GM12878 (cell line): ENCODE measurements at regions not wholly inside any gene's neighbourhood (a gene's known extent, or its start where the extent isn't known, plus 50 kb on each side); places are given as distances from the start of the nearest gene placed in this dataset.

Source experiments
- ATAC-seq: fragments of 200-7000 bp; cut with Tn5 transposase; 3 replicates; pipeline ENCODE4 v1.9.1; 2020; ENCODE audit warnings: mild to moderate bottlenecking, moderate library complexity
- BruUV-seq: library from RNA; stranded (reverse); fragments of 400-500 nt; replicated peaks from 2 replicates; lab custom pipeline; 2021; lab: Mats Ljungman, UMichigan
- CTCF ChIA-PET: fragments of 300-600 bp; sonication (Branson Sonifier 250); formaldehyde crosslinking; extraction: SDS; loops from one replicate; lab custom pipeline; 2021; ENCODE audit warnings: inconsistent platforms; lab: Yijun Ruan, JAX
- POLR2A ChIA-PET: fragments of 350-600 bp; formaldehyde crosslinking; extraction: SDS; loops from one replicate; lab custom pipeline; 2021; ENCODE audit warnings: inconsistent platforms; lab: Charles Lee
- RAD21 ChIA-PET: fragments of 300-600 bp; sonication (Branson Sonifier 250); formaldehyde crosslinking; loops from one replicate; lab custom pipeline; 2023; ENCODE audit warnings: antibody characterized with exemption; ENCODE audit not compliant: unreplicated experiment; lab: Charles Lee
- SMC1A ChIA-PET: fragments of 300-600 bp; sonication (Branson Sonifier 250); formaldehyde crosslinking; loops from one replicate; lab custom pipeline; 2023; ENCODE audit not compliant: unreplicated experiment, uncharacterized antibody; lab: Charles Lee
- DNase-seq: peaks from one replicate; pipeline ENCODE4 v3.0.0-alpha.2; 2011; ENCODE audit warnings: low read depth, low spot score
- FAIRE-seq: peaks from 3 replicates; lab custom pipeline; 2011; peaks lifted over from hg19 to GRCh38; lab: Jason Lieb, UNC
- H2AFZ ChIP-seq: 2 replicates; pipeline ENCODE4 v1.6.0; 2011; ENCODE audit warnings: low read depth, low read length, control low read depth; ENCODE audit not compliant: control insufficient read depth
- H3K27ac ChIP-seq: 2 replicates; pipeline ENCODE4 v1.5.1; 2011; ENCODE audit warnings: control low read depth; ENCODE audit not compliant: control insufficient read depth, insufficient read depth
- H3K27me3 ChIP-seq, 2 experiments: replicated peaks in 1 of 2; 2 replicates each; pipeline versions ENCODE4 v1.6.0 to v1.6.1; 2011; ENCODE audit warnings: low read length in 1 of 2; ENCODE audit not compliant: control insufficient read depth in 2 of 2, insufficient read depth in 2 of 2
- H3K36me3 ChIP-seq, 2 experiments: 2 replicates each; pipeline ENCODE4 v1.5.1; 2011; ENCODE audit warnings: low read length in 1 of 2; ENCODE audit not compliant: control insufficient read depth in 2 of 2, insufficient read depth in 2 of 2
- H3K4me1 ChIP-seq: 2 replicates; pipeline ENCODE4 v1.6.1; 2011; ENCODE audit warnings: mild to moderate bottlenecking, low read length, moderate library complexity, mixed read lengths; ENCODE audit not compliant: control insufficient read depth, insufficient read depth
- H3K4me2 ChIP-seq: 2 replicates; pipeline ENCODE4 v1.6.0; 2011; ENCODE audit warnings: control low read depth; ENCODE audit not compliant: control insufficient read depth, insufficient read depth
- H3K4me3 ChIP-seq: fragments of 200-600 bp; sonication (generic); 2 replicates; pipeline ENCODE4 v1.5.1; 2016
- H3K79me2 ChIP-seq: 2 replicates; pipeline ENCODE4 v1.6.0; 2011; ENCODE audit warnings: low read length; ENCODE audit not compliant: control insufficient read depth, insufficient read depth
- H3K9ac ChIP-seq: 2 replicates; pipeline ENCODE4 v1.8.0; 2011; ENCODE audit warnings: low read length, control low read depth, mixed read lengths; ENCODE audit not compliant: control insufficient read depth, insufficient read depth
- H3K9me3 ChIP-seq: replicated peaks from 3 replicates; pipeline ENCODE4 v1.5.1; 2011; ENCODE audit warnings: mild to moderate bottlenecking, low read length; ENCODE audit not compliant: control insufficient read depth, insufficient read depth
- H4K20me1 ChIP-seq: 2 replicates; pipeline ENCODE4 v1.6.0; 2011; ENCODE audit not compliant: control insufficient read depth, insufficient read depth
- BRCA1 ChIP-seq: IDR thresholded peaks from 2 replicates; pipeline ENCODE4 v1.6.1; 2011; ENCODE audit warnings: low read depth, low read length, improper control_type of control experiment
- CEBPB ChIP-seq, 2 experiments: fragments of 150-350 bp in 1 of 2; IDR thresholded peaks; 2 replicates each; pipeline ENCODE4 v1.6.1; 2012 to 2014; ENCODE audit warnings: low read depth in 2 of 2, low read length in 2 of 2, borderline replicate concordance in 1 of 2, inconsistent platforms in 1 of 2
- JUNB ChIP-seq: IDR thresholded peaks from 2 replicates; pipeline ENCODE4 v1.6.1; 2016; ENCODE audit warnings: antibody characterized with exemption, mild to moderate bottlenecking
- MTA3 ChIP-seq: IDR thresholded peaks from 2 replicates; pipeline ENCODE4 v1.6.1; 2012; ENCODE audit warnings: low read length, inconsistent platforms, borderline replicate concordance
- PKNOX1 ChIP-seq: fragments of 450-650 bp; IDR thresholded peaks from 2 replicates; pipeline ENCODE4 v1.6.1; 2016; ENCODE audit warnings: mild to moderate bottlenecking
- POLR2AphosphoS2 ChIP-seq: IDR thresholded peaks from 2 replicates; pipeline ENCODE4 v1.6.1; 2011; ENCODE audit warnings: low read depth, mild to moderate bottlenecking, low read length, improper control_type of control experiment, moderate library complexity
- STAT3 ChIP-seq: IDR thresholded peaks from 2 replicates; pipeline ENCODE4 v1.6.1; 2011; ENCODE audit warnings: low read depth, low read length, improper control_type of control experiment
- YBX1 ChIP-seq: fragments of 450-650 bp; IDR thresholded peaks from 2 replicates; pipeline ENCODE4 v1.6.1; 2016; ENCODE audit warnings: antibody characterized with exemption
- YY1 ChIP-seq: IDR thresholded peaks from 2 replicates; pipeline ENCODE4 v1.6.1; 2011; ENCODE audit warnings: low read depth, mild to moderate bottlenecking, low read length
- ZBTB11 ChIP-seq: fragments of 450-650 bp; formaldehyde crosslinking; IDR thresholded peaks from 2 replicates; pipeline ENCODE4 v1.5.0; 2022; ENCODE audit warnings: mild to moderate bottlenecking, missing genetic modification characterization
- ZBTB33 ChIP-seq: fragments of 450-650 bp; IDR thresholded peaks from 2 replicates; pipeline ENCODE4 v1.6.1; 2017; ENCODE audit warnings: mild to moderate bottlenecking
- ZNF207 ChIP-seq: fragments of 450-650 bp; IDR thresholded peaks from 2 replicates; pipeline ENCODE4 v1.6.1; 2014; ENCODE audit warnings: antibody characterized with exemption, mild to moderate bottlenecking, borderline replicate concordance
- ZNF592 ChIP-seq: fragments of 450-650 bp; IDR thresholded peaks from 2 replicates; pipeline ENCODE4 v1.6.1; 2017; ENCODE audit warnings: mild to moderate bottlenecking, moderate library complexity
- WGBS: methylation state at CpG from one replicate; pipeline ENCODE4 v1.1.6; 2016; ENCODE audit warnings: low lambda C conversion rate; ENCODE audit not compliant: insufficient replicate concordance, insufficient coverage; ENCODE audit errors: missing lambda C conversion rate; 5-methylcytosine and 5-hydroxymethylcytosine counted together
- in situ Hi-C: fragments of 300-500 bp; cut with MboI; formaldehyde crosslinking; loops from 9 replicates; pipeline ENCODE4 v1.14.3; 2018; ENCODE audit warnings: mixed read lengths
- intact Hi-C: fragments of 100-400 bp; cut with micrococcal nuclease; formaldehyde crosslinking; loops from one replicate; pipeline ENCODE4 v1.14.2; 2022; ENCODE audit not compliant: unreplicated experiment

GRCh38 chr10:94276140-94276539, 86.6 kb downstream of the NOC3L start:
- POLR2A ChIA-PET: no interaction called here
- Histone ChIP-seq H3K27ac (no peak overlapping the region), H4K20me1 (no peaks in the 10 kb centered on the region), H3K4me3 (no peak overlapping the region), H3K4me1 (no peaks in the 10 kb centered on the region), H3K79me2 (no peaks in the 10 kb centered on the region), H2AFZ (no peak overlapping the region), H3K4me2 (no peak overlapping the region), H3K36me3 (no peaks in the 10 kb centered on the region), H3K27me3 (0 out of 4 replicates have a peak, but pooled peaks cover 0 to 3% of the 10 kb centered on the region in 2 experiments), H3K9me3 (no peaks in the 10 kb centered on the region; the same call in 2 of the 3 replicates), H3K9ac (no peak overlapping the region)
- no peak for FAIRE-seq
- no TSS peak for BruUV-seq
- no peak for ATAC-seq
- no peak for DNase-seq
- intact Hi-C loops: no loop called here
- in situ Hi-C loops: no loop called here
- SMC1A ChIA-PET: interaction anchor here (0.7 to 1.1 kb wide), 2 partner anchors 44 to 168 kb away, joined by 3 read pairs; no protein-coding TSS in a partner anchor
- 0% methylated on average over 3 of the region's 3 CpGs for WGBS
- RAD21 ChIA-PET: no interaction called here
- CTCF ChIA-PET: interaction anchor here (1.2 to 5.3 kb wide), 3 partner anchors 10 to 167 kb away, joined by 5 to 58 read pairs (median 5); no protein-coding TSS in a partner anchor
- TF ChIP-seq BRCA1 (no peak), ZNF592 (no peak), ZBTB11 (CRISPR knock-in tag) (no peak), CEBPB (IDR thresholded peaks at IDR 0.05; ENCODE audit: borderline replicate concordance in 1 of 2, low read depth in 2 of 2, low read length in 2 of 2) (no peak), JUNB (no peak), YBX1 (no peak), ZNF207 (no peak), ZBTB33 (no peak), POLR2AphosphoS2 (no peak), PKNOX1 (no peak), STAT3 (no peak), YY1 (no peak), MTA3 (no peak)
